SW 1271 (cell line): ENCODE measurements at regions not wholly inside any gene's neighbourhood (a gene's known extent, or its start where the extent isn't known, plus 50 kb on each side); places are given as distances from the start of the nearest gene placed in this dataset.

Source experiments
- DNase-seq, 2 experiments: peaks; one replicate each; lab custom pipeline; 2025; lab: John Stamatoyannopoulos, UW

DNA sequence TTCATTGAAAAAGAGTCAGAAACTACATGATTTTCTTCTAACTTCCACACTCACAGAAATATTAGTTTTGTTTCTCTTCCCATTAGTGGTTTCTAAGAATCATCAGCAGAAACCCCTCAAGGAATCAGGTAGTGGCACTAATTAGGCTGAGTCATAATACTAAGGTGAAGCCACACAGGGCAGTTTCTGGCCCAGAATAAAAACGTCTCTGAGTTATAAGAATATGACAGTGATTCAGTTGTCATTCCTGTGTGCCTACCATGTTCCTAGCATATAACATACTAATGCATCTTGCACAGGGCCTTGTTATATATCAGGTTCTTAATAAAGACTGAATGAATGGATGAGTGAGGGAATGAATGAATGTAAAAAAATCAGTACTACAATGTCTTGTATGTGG is 206.0 kb upstream of the PLEKHG7 start:
- no peak for DNase-seq

DNA sequence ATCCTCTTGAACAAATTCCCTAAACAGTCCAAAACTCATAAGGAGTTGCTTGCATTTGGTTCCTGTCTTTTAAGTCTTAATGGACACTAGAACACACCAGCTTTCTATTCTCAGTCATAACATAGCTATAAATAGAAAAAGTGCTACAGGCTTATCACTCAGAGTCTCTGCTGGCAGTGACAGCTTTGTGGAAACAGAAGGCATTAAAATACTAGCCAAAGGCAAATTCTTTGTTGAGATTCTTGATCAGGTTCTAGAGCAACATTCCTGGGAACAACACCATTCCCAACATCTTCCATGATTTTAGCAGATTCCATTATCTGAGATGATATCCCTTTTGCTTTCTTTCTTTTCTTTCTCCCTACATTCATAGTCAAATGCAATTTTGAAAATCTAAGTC is 207.7 kb upstream of the PLEKHG7 start:
- DNase-seq = no peak

DNA sequence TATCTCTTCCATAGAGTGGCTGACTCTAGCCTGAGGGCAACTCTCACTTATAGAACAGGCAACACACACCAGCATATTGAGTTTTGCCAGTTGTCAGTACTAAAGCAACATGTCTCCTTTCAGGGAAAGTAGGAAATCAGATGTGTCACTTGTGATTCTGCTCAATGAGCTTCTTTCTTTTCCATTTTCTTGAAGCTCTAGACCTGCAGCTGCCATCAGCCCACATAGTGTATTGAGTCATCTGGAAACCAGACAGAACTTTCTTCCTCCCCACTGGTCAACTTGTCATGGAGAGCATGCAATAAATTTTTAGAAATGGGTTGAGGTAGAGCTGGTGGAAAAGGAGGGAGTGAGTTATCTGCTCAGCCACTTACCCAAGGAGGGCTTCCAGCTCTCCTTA is 209.0 kb upstream of the PLEKHG7 start:
- no peak for DNase-seq

DNA sequence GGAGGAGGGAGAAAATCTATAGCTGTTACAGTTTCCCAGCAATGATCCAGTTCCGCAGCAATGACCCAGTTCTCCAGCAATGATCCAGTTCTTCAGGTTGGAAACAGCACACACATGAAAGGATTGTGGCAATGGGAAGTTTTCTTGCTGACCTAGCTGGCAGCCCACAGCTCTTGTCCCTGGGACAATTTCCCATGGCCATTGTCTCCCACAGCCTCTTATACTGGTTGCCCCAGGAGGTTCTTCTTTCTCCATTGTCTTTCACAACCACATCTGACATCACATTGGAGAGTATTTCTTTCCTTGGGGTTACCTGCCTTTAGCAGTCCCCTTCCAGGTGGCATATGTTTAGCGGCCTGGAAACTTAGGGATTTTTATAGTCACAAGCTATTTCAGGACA is 209.8 kb upstream of the PLEKHG7 start:
- DNase-seq = no peak

DNA sequence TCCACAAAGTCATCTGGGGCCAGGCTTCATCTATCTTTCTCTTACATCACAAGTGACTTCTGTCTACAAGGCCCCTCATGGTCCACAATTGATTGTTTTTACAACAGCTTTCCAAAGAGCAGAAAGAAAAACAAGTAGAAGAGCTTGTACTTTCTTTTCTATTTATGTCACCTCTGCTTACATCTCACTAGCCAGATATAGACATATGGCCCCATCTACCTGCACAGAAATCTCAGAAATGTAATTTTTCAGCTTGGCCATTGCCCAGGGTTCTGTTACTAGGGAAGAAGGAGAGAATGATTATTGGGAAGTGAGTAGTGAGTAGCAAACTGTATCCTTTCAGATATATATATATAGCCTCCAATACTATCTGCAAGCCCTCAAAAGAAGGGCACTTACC is 210.5 kb upstream of the PLEKHG7 start:
- no peak for DNase-seq

DNA sequence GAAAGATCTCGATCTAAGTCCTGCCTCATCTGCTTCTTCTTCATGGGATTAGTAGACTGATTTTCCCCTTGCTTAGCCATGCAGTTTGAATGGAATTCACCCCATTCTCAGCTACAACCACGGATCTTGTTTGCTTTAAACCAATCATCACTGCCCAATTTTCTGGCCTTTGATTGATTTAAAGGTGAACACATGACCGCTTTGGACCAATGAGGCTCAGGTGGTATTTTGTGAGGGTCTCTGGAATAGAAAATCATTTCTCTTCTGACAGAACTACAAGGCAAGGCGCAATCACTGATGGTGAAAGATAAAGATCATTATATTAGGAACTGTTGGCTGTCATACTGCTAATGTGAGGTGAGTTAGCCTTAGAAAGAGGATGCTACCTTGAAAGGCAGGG is 213.0 kb upstream of the PLEKHG7 start:
- DNase-seq = no peak

DNA sequence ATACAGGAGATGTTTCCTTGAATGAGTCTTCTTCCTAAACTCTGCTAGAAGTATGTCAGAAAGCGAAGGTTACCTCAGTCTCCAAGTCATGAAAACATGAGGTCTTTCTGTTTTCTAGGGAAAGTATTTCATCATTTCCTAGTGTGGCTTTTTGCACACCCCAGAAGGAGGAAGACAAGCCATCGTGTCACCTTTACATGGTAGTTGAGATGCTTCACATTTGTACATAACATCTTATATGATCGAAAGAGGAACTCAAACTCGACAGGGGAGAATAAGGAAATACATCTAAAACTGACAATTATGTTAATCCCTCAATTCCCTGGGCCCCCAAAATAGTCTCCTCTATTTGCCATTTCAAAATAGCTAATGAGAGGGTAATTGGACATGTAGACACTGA is 214.1 kb upstream of the PLEKHG7 start:
- DNase-seq = no peak

DNA sequence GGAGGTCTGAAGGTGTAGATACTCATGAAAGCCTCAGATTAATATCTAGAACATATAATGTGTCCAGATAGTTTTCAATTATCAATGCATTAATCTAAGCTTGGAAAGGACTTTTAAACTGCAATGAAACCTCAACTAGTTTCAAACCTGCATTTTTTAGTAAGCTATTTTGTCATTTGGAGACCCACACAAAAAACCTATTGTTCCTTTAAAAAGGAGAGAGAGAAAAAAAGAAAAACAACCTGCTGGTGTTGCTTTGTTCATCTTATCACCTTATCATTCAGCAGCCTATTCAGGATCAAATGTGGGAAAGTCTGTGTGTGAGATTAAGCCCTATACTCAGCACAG is 215.7 kb upstream of the PLEKHG7 start:
- no peak for DNase-seq

DNA sequence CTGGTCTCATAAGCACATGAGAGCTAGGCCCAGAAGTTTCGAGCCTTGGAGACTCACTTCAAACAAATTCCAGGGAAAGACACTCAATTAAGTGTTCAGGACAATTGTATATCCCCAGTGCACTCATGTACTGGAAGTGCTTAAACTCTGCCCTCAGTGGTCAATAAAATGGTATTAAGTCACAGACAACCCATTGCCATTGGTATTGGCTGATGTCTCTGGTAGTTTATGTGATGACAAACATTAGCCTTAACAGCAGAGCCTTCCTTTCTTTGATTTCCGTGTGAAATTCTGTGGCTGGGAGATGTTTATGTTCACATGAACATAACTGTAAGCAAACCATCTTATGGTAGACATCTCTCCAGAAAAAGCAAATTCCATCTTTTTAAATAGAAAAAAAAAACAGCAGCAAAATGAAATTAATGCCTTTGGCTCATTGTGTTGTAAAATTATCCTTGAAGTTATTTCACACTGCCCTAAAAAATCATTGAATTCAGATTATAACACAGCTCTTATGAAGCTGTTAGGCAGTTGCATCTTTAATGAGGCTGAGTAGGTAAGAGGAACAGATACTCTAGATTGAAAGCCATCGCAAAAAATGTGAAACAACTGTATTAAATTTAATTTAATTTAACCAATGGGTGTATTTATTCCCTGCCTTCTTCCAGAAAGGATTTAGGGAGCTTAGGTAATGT is 216.2 kb upstream of the PLEKHG7 start:
- no peak for DNase-seq

DNA sequence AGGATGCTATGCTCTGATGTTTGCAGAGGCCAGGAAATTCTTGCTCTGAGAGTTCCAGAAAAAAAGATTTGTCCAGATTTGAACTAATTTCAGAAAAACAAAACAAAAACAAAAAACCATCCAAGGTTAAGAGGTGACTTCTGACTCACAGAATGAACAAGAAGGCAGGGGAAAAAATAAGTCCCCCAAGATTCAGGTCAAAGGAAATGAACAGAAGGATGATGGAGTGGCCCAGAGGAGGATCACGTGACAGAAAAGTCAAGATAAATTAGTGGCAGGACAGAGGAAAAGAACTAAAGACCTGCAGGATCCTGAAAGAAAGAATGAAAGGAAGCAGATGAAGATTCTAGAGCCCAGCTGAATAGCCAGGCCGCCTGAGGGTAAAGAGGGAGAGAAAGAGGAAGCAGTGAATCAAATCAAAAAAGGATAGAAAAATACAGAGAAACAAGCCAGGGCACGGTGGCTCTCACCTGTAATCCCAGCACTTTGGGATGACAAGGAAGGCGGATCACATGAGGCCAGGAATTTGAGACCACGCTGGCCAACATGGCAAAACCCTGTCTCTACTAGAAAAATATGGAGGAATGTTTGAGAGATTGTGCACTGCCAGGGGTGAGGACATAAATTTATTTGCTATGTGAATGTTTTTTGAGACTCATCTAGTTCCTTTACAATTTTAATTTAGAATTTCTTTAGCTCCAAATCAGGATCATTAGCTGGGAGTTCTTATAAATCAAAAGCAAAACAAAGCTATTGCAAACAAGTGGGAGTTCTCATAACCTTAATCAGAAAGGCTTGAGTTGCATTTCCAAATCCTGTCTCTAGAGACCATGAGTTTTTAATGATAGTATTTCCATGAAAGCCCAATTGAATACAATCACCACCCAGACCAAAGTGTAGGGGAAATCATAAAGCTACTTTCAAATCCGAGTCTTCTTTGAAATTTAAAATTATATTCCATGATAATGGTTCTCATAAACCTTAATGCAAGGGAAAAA is 217.1 kb upstream of the PLEKHG7 start:
- DNase-seq = no peak

DNA sequence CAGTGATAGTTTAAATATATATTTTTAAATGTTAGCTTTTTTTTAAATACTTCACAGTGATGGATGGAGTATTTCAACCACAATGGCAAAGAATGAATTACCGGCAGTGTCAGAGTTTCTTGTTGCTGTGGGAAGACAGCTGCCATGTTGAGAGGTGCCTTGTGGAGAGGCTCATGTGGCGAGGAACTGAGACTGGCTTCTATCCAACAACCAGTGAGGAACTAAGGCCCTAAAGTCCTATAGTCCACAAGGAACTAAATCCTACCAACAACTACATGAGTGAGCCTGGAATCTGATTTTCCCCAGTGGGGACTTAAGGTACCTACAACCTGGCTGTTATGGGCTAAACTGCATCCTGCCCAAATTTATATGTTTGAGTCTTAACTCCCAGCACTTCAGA is 220.2 kb upstream of the PLEKHG7 start:
- DNase-seq = no peak

DNA sequence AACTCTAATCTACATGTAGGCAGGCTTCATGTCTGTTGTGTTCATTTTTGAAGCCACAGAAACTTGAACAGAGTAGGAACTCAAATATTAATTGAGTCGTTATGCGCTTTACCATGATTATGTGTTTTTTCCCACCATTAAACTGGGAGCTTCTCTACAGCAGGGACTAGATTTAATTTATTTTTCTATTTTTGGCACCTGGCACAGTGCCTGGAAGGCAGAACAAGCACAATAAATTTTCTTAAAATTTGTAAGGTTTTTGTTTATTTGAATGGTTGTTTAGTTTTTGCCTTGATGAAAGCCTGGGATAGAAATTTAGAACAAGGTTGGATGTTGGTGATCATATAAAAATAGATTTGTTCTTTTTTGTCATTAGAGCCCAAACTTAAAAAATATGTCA is 221.7 kb upstream of the PLEKHG7 start:
- no peak for DNase-seq

DNA sequence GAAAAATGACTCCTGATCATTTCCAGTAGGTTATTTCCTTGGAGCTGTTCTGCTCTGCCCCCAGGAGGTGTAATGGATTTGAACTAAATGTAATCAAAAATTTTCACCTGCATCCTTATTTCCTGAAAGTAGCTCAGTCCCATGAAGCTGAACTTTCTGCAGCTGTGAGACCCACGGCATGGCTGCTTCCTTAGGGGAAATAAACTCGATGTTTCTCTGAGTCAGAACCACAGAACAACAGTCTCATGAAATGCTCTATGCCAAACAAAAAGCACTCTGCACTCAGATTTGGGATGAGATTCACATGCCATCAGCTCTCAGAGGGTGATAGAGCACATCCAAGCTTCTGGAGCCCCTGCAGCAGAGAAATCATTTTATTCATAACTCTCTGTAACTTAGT is 224.1 kb upstream of the PLEKHG7 start:
- no peak for DNase-seq

DNA sequence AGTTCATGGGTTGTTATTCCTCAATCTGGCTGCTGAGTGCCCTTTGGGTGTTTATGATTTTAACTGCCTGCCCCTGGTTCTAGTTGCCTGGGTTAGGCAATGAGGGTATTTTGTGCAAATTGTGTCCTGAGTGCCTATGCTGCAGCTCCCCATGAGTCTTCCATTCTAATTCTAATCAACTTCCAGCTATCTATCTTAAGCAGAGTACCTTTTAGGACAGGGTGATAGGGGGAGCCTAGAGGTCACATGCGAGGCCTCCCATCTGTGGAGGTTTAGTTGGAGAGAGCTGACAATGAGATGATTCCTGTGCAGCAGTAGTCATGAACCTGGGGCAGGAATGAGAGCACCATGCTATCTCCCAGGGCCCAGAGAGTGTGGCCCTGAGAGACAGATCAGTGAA is 225.9 kb upstream of the PLEKHG7 start:
- DNase-seq = no peak

DNA sequence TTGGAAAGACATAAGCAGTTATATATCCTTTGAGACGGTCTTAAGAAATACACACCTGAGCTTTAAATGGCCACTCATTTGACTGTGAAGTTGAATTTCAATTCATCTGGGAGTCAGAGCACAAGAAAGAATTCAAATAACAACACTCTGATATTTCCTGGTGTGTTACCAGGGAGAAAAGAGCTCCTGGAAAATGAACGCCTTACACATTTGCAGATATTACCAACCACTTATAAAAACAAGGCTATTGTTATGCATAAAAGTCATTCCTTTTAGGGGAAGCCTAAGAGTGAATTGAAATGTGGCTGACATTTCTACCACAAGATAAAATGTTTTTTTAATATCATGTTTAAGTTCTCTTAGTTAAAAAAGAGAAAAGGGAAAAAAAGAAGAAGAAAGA is 229.2 kb upstream of the PLEKHG7 start:
- DNase-seq = no peak

DNA sequence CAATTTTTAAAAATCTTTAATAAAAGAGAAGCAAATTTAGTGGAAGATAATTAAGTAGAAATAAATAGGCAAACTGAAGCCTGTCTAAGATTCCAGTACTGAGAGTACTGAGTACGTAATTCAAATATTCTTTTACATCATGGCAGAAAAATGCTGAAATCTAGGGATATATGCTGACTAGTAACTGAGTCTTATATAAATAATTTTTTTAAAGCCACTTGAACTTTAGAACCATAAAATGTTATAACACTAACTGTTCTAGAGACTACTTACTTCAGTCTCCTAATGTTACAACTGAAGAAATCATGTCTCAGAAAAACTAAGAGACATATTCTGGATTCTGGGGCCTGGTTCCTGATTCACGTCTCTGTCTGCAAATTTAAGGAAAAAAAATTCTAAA is 230.6 kb upstream of the PLEKHG7 start:
- DNase-seq = no peak

DNA sequence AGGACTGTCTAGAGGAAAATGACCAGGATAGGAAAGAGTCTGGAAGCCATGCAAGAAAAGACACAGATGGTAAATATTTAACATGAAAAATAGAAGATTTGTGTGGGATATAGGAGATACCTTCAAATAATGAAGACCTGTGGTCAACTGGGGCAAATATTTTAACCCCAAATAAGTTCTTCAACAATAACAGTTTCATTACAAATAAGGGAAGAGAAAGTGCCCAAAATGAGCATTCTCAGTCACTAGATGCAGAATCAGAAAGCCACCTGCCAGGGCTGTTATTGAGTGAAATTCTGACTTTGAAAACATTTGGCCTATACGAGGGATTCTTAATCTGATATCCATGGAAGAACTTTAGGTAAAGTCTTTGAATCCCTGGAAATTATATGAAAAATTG is 231.2 kb upstream of the PLEKHG7 start:
- DNase-seq = no peak

DNA sequence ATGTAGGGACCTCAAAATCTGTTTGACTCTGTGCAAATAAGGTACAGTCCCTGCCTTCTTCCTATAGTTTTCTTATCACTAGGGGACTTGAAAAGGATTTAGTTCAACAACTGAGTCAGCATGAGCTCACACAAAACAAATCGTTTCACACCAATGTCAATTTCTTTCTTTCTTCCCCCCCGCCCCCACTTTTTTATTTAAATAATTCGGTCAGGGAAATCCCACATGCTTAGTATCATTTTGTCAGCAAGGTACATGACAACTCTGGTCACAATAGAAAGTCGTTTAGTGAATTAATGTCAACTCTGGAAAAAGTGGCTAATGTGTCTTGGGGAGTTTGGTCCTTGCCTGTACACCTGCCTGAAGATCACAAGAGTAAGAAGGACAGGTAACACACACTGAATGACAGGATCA is 232.2 kb upstream of the PLEKHG7 start:
- DNase-seq = no peak

DNA sequence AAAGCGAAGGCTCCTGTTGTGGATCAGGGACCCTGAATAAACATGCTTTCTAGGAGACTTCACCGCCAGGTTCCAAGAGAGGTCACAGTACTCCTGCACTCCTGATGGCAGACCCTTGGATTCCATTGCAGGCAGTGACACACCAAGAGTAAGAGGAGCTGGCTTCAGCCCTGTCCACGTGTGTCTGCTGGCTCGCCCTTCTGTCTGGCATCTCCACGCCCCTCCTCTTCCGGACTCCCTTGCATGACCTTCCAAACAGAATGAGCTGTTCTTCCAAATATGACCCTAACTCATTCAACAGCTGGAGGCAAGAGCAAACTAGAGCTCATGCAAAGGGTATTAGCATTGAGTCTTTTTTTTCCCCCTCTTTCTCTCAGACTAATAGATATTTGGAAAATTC is 233.0 kb upstream of the PLEKHG7 start:
- no peak for DNase-seq

DNA sequence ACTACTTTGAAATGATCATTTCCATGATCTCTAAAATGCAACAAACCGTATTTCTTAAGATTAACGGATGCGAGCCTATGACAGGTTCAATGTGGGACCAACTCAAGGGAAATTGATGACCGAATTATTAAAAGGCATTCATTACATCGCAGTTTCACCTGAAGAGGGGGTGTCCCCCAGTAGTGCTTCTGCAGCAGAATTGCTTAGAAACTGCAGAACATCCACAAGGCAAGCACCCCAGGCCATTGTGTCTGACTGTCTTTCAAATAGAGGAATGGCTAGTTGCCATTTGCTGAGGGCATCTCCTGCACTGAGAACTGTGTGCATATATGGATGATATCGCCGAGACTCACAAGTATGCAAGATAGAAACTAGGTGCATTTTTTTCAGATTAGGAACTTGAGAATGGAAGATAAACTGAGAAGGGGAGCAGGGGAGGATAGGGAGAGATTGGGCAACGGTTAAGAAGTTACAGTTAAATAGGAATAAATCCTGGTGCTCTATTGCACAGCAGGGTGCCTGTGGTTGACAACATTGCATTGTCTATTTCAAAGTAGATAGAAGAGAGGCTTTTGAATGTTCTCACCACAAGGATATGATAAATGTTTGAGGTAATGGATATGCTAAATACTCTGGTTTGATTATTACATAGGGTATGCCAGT is 234.3 kb upstream of the PLEKHG7 start:
- no peak for DNase-seq

DNA sequence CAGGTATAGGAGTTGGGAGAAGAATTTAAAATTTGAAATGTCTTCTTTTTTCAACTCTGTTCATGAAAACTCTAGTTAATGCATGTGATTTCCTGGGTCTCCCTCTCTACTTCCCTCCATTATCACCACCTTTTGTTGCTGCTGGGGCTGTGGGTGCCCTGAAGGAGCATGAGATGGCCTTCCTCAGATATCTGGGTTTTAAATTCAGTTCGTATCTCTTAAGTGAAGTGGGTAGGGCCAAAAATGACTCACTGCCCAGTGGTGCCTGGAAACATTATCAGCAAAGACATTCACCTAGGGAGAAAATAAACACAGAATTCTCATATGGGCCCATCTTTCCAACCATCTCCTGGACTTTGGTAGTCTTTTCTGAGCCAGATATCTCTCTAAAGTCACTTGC is 234.9 kb upstream of the PLEKHG7 start:
- DNase-seq = no peak

DNA sequence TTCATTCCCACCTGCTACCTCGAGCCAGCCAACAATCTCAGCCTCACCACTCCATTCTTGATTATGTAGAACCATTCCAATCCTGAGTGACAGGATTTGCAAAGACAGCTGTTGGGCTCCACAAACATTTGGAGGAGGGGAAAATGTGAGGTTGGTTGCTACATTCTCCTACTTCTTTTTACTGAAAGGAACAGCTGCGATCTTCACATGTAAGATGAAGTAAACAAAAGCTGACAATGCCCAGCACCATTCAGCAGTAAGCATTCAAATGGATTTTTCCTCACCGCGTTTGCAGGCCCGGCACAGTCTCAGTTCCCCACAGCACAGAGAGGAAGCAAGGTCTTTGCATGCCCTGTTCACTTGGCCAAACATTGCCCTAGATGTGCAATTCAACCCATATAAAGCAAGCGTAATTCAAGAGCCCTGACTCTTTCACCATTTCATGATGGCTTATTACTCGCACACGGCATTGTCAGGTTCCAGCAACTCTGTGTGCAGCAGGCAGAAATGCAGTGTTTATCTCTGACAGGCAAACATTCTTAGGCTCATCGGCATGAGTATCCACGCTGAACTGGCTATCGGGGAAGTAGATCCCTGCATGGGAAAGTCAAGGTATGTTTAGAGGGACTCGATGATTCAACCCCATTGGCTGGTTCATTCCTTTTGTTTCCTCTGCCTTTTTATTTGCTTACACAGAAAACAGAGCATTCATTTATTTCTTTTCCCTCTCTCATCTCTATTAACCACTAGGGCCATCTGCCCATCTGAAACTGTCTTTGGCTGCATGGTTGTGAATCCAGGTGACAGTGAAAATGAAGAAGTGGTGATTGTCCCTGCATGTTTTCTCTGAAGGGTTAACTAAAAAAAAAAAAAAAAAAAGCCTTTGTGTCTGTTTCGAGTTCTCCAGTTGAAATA is 236.1 kb upstream of the PLEKHG7 start:
- no peak for DNase-seq
